Stomach (tissue), 8 donors: ENCODE measurements at regions not wholly inside any gene's neighbourhood (a gene's known extent, or its start where the extent isn't known, plus 50 kb on each side); places are given as distances from the start of the nearest gene placed in this dataset.

Experiments used
- DNase-seq, 2 donors: peaks; one replicate each; pipeline versions ENCODE4 v3.0.0 to v3.0.0-alpha.2; 2013 to 2019
- H3K27ac ChIP-seq, 5 donors: fragments of 200-600 bp in 4 of 5; sonication (generic) in 4 of 5; one replicate each; pipeline ENCODE4 v1.5.1; 2013 to 2019; ENCODE audit warnings: mild to moderate bottlenecking in 1 of 5, moderate library complexity in 1 of 5
- H3K27me3 ChIP-seq, 3 donors: fragments of 200-600 bp; sonication (generic); one replicate each; pipeline ENCODE4 v1.5.1; 2017 to 2019; ENCODE audit warnings: mixed run types in 1 of 3
- H3K36me3 ChIP-seq, 4 donors: fragments of 200-600 bp; sonication (generic); 1 replicate in 3 of 4; 2 replicates in 1 of 4; pipeline ENCODE4 v1.5.1; 2016 to 2019
- H3K4me1 ChIP-seq, 4 donors: fragments of 200-600 bp; sonication (generic); one replicate each; pipeline ENCODE4 v1.5.1; 2016 to 2019
- H3K4me3 ChIP-seq, 4 donors: fragments of 200-600 bp; sonication (generic) in 3 of 4; one replicate each; pipeline ENCODE4 v1.5.1; 2016 to 2019; ENCODE audit warnings: mild to moderate bottlenecking in 1 of 4
- H3K9me3 ChIP-seq, 4 donors: fragments of 200-600 bp; sonication (generic); one replicate each; pipeline ENCODE4 v1.5.1; 2016 to 2019
- CTCF ChIP-seq, 7 experiments: fragments of 450-650 bp in 4 of 7; fragments of 200-600 bp in 3 of 7; sonication (generic) in 3 of 7; IDR thresholded peaks; one replicate each; pipeline ENCODE4 v1.5.1; 2016 to 2019; ENCODE audit warnings: antibody characterized with exemption in 7 of 7, control low read depth in 2 of 7, mild to moderate bottlenecking in 1 of 7
- EP300 ChIP-seq: sonication (generic); formaldehyde crosslinking; IDR thresholded peaks from one replicate; pipeline ENCODE4 v1.6.1; 2017; ENCODE audit warnings: antibody characterized with exemption
- POLR2A ChIP-seq, 4 donors: fragments of 450-650 bp; IDR thresholded peaks; one replicate each; pipeline ENCODE4 v1.6.1; 2016; ENCODE audit warnings: antibody characterized with exemption in 4 of 4, control low read depth in 2 of 4, mild to moderate bottlenecking in 1 of 4, moderate library complexity in 1 of 4
- POLR2AphosphoS5 ChIP-seq, 3 donors: sonication (generic); formaldehyde crosslinking; IDR thresholded peaks; one replicate each; pipeline ENCODE4 v1.6.1; 2016; ENCODE audit warnings: antibody characterized with exemption in 3 of 3
- WGBS, 5 donors: extraction: QIAGEN DNeasy Blood & Tissue Kit in 3 of 5; methylation state at CpG; one replicate each; pipeline versions ENCODE4 v1.1.5 to v1.1.7; 2013 to 2018; 5-methylcytosine and 5-hydroxymethylcytosine counted together
- intact Hi-C: fragments of 100-400 bp; cut with DNase I; formaldehyde crosslinking; loops from one replicate; pipeline ENCODE4 v1.15.1; 2023; ENCODE audit warnings: low total_unique reads
- donor health status: healthy with polysubstance abuse.
- donor health status: Bipolar disorder and iron deficiency.
- donor health status: healthy.

- 93 to 97% (median 96%) methylated on average over 2 of the region's 2 CpGs for WGBS, 5 donors
- H3K36me3 ChIP-seq = no peaks in the 10 kb centered on the region
- no peak for TF ChIP-seq POLR2AphosphoS5 (IDR thresholded peaks at IDR 0.05)
- TF ChIP-seq CTCF (IDR thresholded peaks at IDR 0.05) = no peak
- TF ChIP-seq EP300 = no peak
- TF ChIP-seq POLR2A (IDR thresholded peaks at IDR 0.05) = no peak
- H3K9me3 ChIP-seq = no peaks in the 10 kb centered on the region
- H3K27me3 ChIP-seq = no peaks in the 10 kb centered on the region
- intact Hi-C loops = no loop called here
- no peak for DNase-seq
- H3K4me1 ChIP-seq = no peaks in the 10 kb centered on the region
- H3K4me3 ChIP-seq = no peak overlapping the region
- H3K27ac ChIP-seq = no peak overlapping the region
These were observed 418.8 kb upstream of the MMS22L start for GRCh38 chr6:97701801-97702200.

- H3K27me3 ChIP-seq = no peaks in the 10 kb centered on the region
- no peak overlapping the region for H3K4me3 ChIP-seq
- intact Hi-C loops = no loop called here
These were observed 419.2 kb upstream of the MMS22L start for GRCh38 chr6:97702248-97702647.

GRCh38 chr6:97703661-97704060 is 420.6 kb upstream of the MMS22L start:
- no peak overlapping the region for H3K4me3 ChIP-seq
- no peaks in the 10 kb centered on the region for H3K27me3 ChIP-seq
- H3K36me3 ChIP-seq = no peaks in the 10 kb centered on the region
- DNase-seq = no peak
- H3K4me1 ChIP-seq = no peaks in the 10 kb centered on the region
- 32 to 46% (median 41%) methylated on average over 2 of the region's 2 CpGs for WGBS, 5 donors
- TF ChIP-seq POLR2A (IDR thresholded peaks at IDR 0.05) (no peak), POLR2AphosphoS5 (IDR thresholded peaks at IDR 0.05) (no peak)
- H3K27ac ChIP-seq = no peak overlapping the region
- intact Hi-C loops = no loop called here
- H3K9me3 ChIP-seq = no peaks in the 10 kb centered on the region

More at GRCh38 chr6:97702248-97702647, 419.2 kb upstream of the MMS22L start:
- no peak for TF ChIP-seq POLR2A (IDR thresholded peaks at IDR 0.05)
- TF ChIP-seq EP300 = no peak
- TF ChIP-seq POLR2AphosphoS5 (IDR thresholded peaks at IDR 0.05) = no peak
- no peak for TF ChIP-seq CTCF (IDR thresholded peaks at IDR 0.05)
- H3K4me1 ChIP-seq = no peaks in the 10 kb centered on the region
- H3K9me3 ChIP-seq = no peaks in the 10 kb centered on the region
- no peaks in the 10 kb centered on the region for H3K36me3 ChIP-seq
- no peak overlapping the region for H3K27ac ChIP-seq
- no peak for DNase-seq

- Histone ChIP-seq H3K4me1 (no peaks in the 10 kb centered on the region), H3K36me3 (no peaks in the 10 kb centered on the region), H3K27ac (no peak overlapping the region), H3K4me3 (no peak overlapping the region), H3K27me3 (no peaks in the 10 kb centered on the region), H3K9me3 (no peaks in the 10 kb centered on the region)
- 15 to 21% (median 16%) methylated on average over 2 of the region's 2 CpGs for WGBS, 5 donors
- DNase-seq = peak in 1 of 2 donors; percentile 5
- intact Hi-C loops = no loop called here
- TF ChIP-seq POLR2AphosphoS5 (IDR thresholded peaks at IDR 0.05) = no peak
- no peak for TF ChIP-seq CTCF (IDR thresholded peaks at IDR 0.05)
- TF ChIP-seq POLR2A (IDR thresholded peaks at IDR 0.05) = no peak
- TF ChIP-seq EP300 = no peak
These were observed 422.6 kb upstream of the MMS22L start for GRCh38 chr6:97705568-97705967.

- Histone ChIP-seq H3K27ac (no peak overlapping the region), H3K9me3 (peaks cover 0 to 5% (median 2%) of the 10 kb centered on the region in 4 donors), H3K4me1 (no peaks in the 10 kb centered on the region), H3K36me3 (no peaks in the 10 kb centered on the region), H3K4me3 (no peak overlapping the region), H3K27me3 (no peaks in the 10 kb centered on the region)
- DNase-seq = no peak
- intact Hi-C loops = no loop called here
- WGBS, 5 donors = 71 to 86% (median 78%) methylated on average over 4 of the region's 4 CpGs
- TF ChIP-seq POLR2A (IDR thresholded peaks at IDR 0.05) (no peak), EP300 (no peak), CTCF (IDR thresholded peaks at IDR 0.05) (no peak), POLR2AphosphoS5 (IDR thresholded peaks at IDR 0.05) (no peak)
These were observed 429.7 kb upstream of the MMS22L start for GRCh38 chr6:97712751-97713150.
